B cell (primary cell): ENCODE measurements at regions not wholly inside any gene's neighbourhood (a gene's known extent, or its start where the extent isn't known, plus 50 kb on each side); places are given as distances from the start of the nearest gene placed in this dataset.
"Not testable (repeated sequence)": the region's sequence is repeated elsewhere in the genome, so short reads cannot be mapped to it uniquely, and the experiment has no call there.

ENCODE experiments used
- CTCF ChIP-seq: fragments of 200-600 bp; IDR thresholded peaks from one replicate; pipeline ENCODE4 v1.8.0; 2022; ENCODE audit warnings: antibody characterized with exemption, mild to moderate bottlenecking
- EZH2 ChIP-seq: IDR thresholded peaks from 2 replicates; pipeline ENCODE4 v1.6.1; 2012; ENCODE audit warnings: borderline replicate concordance, low read depth, mild to moderate bottlenecking, moderate library complexity, low read length; ENCODE audit not compliant: insufficient read depth, poor library complexity, severe bottlenecking

- TF ChIP-seq EZH2, CTCF: not testable (repeated sequence)
Measured at GRCh38 chr6:71007298-71007697, 50.4 kb upstream of the B3GAT2 start.
